ENCODE measurements at regions not wholly inside any gene's neighbourhood (a gene's known extent, or its start where the extent isn't known, plus 50 kb on each side); places are given as distances from the start of the nearest gene placed in this dataset.

- 28% methylated on average over 3 of the region's 3 CpGs for WGBS (ENCODE audit: low lambda C conversion rate)
- CTCF ChIA-PET: interaction anchor here (1.5 kb wide), 1 partner anchor 64 kb away, joined by 3 read pairs; no protein-coding TSS in a partner anchor
- H2AFZ ChIP-seq (ENCODE audit: low read depth): no peak overlapping the region
These were observed 176.8 kb downstream of the SLCO4C1 start for GRCh38 chr5:102119252-102119651.

GRCh38 chr5:102115736-102116135 lies 180.3 kb downstream of the SLCO4C1 start:
- no peaks in the 10 kb centered on the region for H3K79me2 ChIP-seq (ENCODE audit: insufficient read depth)
- H3K4me1 ChIP-seq (ENCODE audit: control insufficient read depth in 1 of 2, insufficient read depth in 2 of 2, low read depth in 1 of 2, low read length in 1 of 2): no peaks in the 10 kb centered on the region; a peak in 1 of 4 replicates
- no peak overlapping the region for H3K4me2 ChIP-seq
- no peaks in the 10 kb centered on the region for H4K20me1 ChIP-seq (ENCODE audit: insufficient read depth)
- WGBS (ENCODE audit: low lambda C conversion rate): 3% methylated on average over 1 of the region's 1 CpG
- ChIA-PET POLR2A (no interaction called here), CTCF (no interaction called here)
- DNase-seq: peak; percentile 10
- no peaks in the 10 kb centered on the region for H3K27me3 ChIP-seq (ENCODE audit: insufficient read depth)
- no peaks in the 10 kb centered on the region for H3F3A ChIP-seq (replicated peaks; ENCODE audit: insufficient read depth)
- H3K4me3 ChIP-seq (ENCODE audit: low read depth in 2 of 2, low read length in 1 of 2): no peak overlapping the region
- H3K9ac ChIP-seq: no peak overlapping the region
- H3K27ac ChIP-seq (ENCODE audit: low read depth in 2 of 2, low read length in 1 of 2): no peak overlapping the region
- no peaks in the 10 kb centered on the region for H3K9me3 ChIP-seq
- no peak overlapping the region for H2AFZ ChIP-seq (ENCODE audit: low read depth)
- H3K9me2 ChIP-seq: no peaks in the 10 kb centered on the region
- TF ChIP-seq TCF12 (IDR thresholded peaks at IDR 0.05) (no peak), GATA2 (CRISPR knock-in tag; IDR thresholded peaks at IDR 0.05) (peak; percentile 82), EP300 (IDR thresholded peaks at IDR 0.05; ENCODE audit: borderline replicate concordance in 1 of 2, low read depth in 1 of 2, low read length in 1 of 2) (peak in 1 of 2 experiments; percentile 54; a peak in 2 of 4 replicates), NRF1 (IDR thresholded peaks at IDR 0.05; ENCODE audit: low read depth, low read length) (no peak), RFX5 (IDR thresholded peaks at IDR 0.05; ENCODE audit: low read length) (no peak), YY1 (IDR thresholded peaks at IDR 0.05; ENCODE audit: low read depth) (no peak)
- TF ChIP-seq, protein P1, sequence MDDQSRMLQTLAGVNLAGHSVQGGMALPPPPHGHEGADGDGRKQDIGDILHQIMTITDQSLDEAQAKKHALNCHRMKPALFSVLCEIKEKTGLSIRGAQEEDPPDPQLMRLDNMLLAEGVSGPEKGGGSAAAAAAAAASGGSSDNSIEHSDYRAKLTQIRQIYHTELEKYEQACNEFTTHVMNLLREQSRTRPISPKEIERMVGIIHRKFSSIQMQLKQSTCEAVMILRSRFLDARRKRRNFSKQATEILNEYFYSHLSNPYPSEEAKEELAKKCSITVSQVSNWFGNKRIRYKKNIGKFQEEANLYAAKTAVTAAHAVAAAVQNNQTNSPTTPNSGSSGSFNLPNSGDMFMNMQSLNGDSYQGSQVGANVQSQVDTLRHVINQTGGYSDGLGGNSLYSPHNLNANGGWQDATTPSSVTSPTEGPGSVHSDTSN (IDR thresholded peaks at IDR 0.05): no peak
- no peaks in the 10 kb centered on the region for H3K36me3 ChIP-seq (replicated peaks in 1 of 2; ENCODE audit: control insufficient read depth in 1 of 2, insufficient read depth in 2 of 2, low read length in 1 of 2)

More at GRCh38 chr5:102119252-102119651, 176.8 kb downstream of the SLCO4C1 start:
- POLR2A ChIA-PET: no interaction called here
- DNase-seq: no peak
- Histone ChIP-seq H3K9ac (no peak overlapping the region), H4K20me1 (ENCODE audit: insufficient read depth) (no peaks in the 10 kb centered on the region), H3K27me3 (ENCODE audit: insufficient read depth) (no peaks in the 10 kb centered on the region; the same call in 1 of the 2 replicates), H3K27ac (ENCODE audit: low read depth in 2 of 2, low read length in 1 of 2) (no peak overlapping the region), H3K9me2 (no peaks in the 10 kb centered on the region), H3K9me3 (no peaks in the 10 kb centered on the region), H3K79me2 (ENCODE audit: insufficient read depth) (no peaks in the 10 kb centered on the region), H3K36me3 (replicated peaks in 1 of 2; ENCODE audit: control insufficient read depth in 1 of 2, insufficient read depth in 2 of 2, low read length in 1 of 2) (no peaks in the 10 kb centered on the region), H3K4me1 (ENCODE audit: control insufficient read depth in 1 of 2, insufficient read depth in 2 of 2, low read depth in 1 of 2, low read length in 1 of 2) (no peaks in the 10 kb centered on the region; a peak in 1 of 4 replicates), H3K4me2 (no peak overlapping the region), H3F3A (replicated peaks; ENCODE audit: insufficient read depth) (no peaks in the 10 kb centered on the region), H3K4me3 (ENCODE audit: low read depth in 2 of 2, low read length in 1 of 2) (no peak overlapping the region)
- TF ChIP-seq EP300 (IDR thresholded peaks at IDR 0.05; ENCODE audit: borderline replicate concordance in 1 of 2, low read depth in 1 of 2, low read length in 1 of 2) (no peak), SMC3 (IDR thresholded peaks at IDR 0.05; ENCODE audit: low read depth, low read length) (no peak), MAX (IDR thresholded peaks at IDR 0.05; ENCODE audit: low read depth) (no peak), GATA2 (CRISPR knock-in tag; IDR thresholded peaks at IDR 0.05) (no peak), YY1 (IDR thresholded peaks at IDR 0.05; ENCODE audit: low read depth) (no peak), USF2 (IDR thresholded peaks at IDR 0.05; ENCODE audit: borderline replicate concordance, low read depth, low read length) (no peak), ELF1 (IDR thresholded peaks at IDR 0.05) (no peak), FOXM1 (IDR thresholded peaks at IDR 0.05; ENCODE audit: low read depth) (no peak), RAD21 (IDR thresholded peaks at IDR 0.05; ENCODE audit: low read length) (no peak), MEF2A (IDR thresholded peaks at IDR 0.05; ENCODE audit: borderline replicate concordance, low read depth) (no peak), SIN3A (IDR thresholded peaks at IDR 0.05; ENCODE audit: borderline replicate concordance, low read depth, low read length) (no peak), JUND (IDR thresholded peaks at IDR 0.05) (no peak), RCOR1 (IDR thresholded peaks at IDR 0.05; ENCODE audit: low read length) (no peak), FOXJ3 (CRISPR knock-in tag; IDR thresholded peaks at IDR 0.05) (no peak)
- TF ChIP-seq, protein P2, sequence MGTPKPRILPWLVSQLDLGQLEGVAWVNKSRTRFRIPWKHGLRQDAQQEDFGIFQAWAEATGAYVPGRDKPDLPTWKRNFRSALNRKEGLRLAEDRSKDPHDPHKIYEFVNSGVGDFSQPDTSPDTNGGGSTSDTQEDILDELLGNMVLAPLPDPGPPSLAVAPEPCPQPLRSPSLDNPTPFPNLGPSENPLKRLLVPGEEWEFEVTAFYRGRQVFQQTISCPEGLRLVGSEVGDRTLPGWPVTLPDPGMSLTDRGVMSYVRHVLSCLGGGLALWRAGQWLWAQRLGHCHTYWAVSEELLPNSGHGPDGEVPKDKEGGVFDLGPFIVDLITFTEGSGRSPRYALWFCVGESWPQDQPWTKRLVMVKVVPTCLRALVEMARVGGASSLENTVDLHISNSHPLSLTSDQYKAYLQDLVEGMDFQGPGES (IDR thresholded peaks at IDR 0.05; ENCODE audit: low read depth, low read length): no peak
- TF ChIP-seq, protein P1 (IDR thresholded peaks at IDR 0.05): no peak

All from SK-N-SH (cell line).